Gastrocnemius medialis (tissue), 4 donors: ENCODE measurements at regions not wholly inside any gene's neighbourhood (a gene's known extent, or its start where the extent isn't known, plus 50 kb on each side); places are given as distances from the start of the nearest gene placed in this dataset.

ENCODE experiments used
- ATAC-seq, 2 donors: fragments of 150-250 bp; one replicate each; pipeline ENCODE4 v1.9.1; 2016
- DNase-seq, 2 donors: peaks; one replicate each; pipeline ENCODE4 v3.0.0-alpha.2; 2019
- H3K27ac ChIP-seq, 4 donors: fragments of 200-600 bp; sonication (generic); 1 replicate in 1 of 4; 2 replicates in 3 of 4; pipeline ENCODE4 v1.5.1; 2016 to 2018; ENCODE audit warnings: mild to moderate bottlenecking in 2 of 4, moderate library complexity in 1 of 4
- H3K27me3 ChIP-seq, 3 donors: fragments of 200-600 bp; sonication (generic) in 2 of 3; 1 replicate in 1 of 3; 2 replicates in 2 of 3; pipeline versions ENCODE4 v1.5.1 to v1.6.0; 2016 to 2019; ENCODE audit warnings: mild to moderate bottlenecking in 1 of 3, moderate library complexity in 1 of 3
- H3K36me3 ChIP-seq, 2 donors: fragments of 200-600 bp; sonication (generic) in 1 of 2; one replicate each; pipeline ENCODE4 v1.5.1; 2017 to 2018
- H3K4me1 ChIP-seq, 2 donors: fragments of 200-600 bp; sonication (generic) in 1 of 2; one replicate each; pipeline ENCODE4 v1.5.1; 2016 to 2017; ENCODE audit warnings: mild to moderate bottlenecking in 2 of 2
- H3K4me3 ChIP-seq, 4 donors: fragments of 200-600 bp; sonication (generic) in 3 of 4; 1 replicate in 1 of 4; 2 replicates in 3 of 4; pipeline ENCODE4 v1.5.1; 2016 to 2019; ENCODE audit warnings: mild to moderate bottlenecking in 2 of 4
- H3K9me3 ChIP-seq, 3 donors: fragments of 200-600 bp; sonication (generic) in 2 of 3; 1 replicate in 1 of 3; 2 replicates in 2 of 3; pipeline ENCODE4 v1.5.1; 2016 to 2019
- POLR2A ChIP-seq, 2 donors: fragments of 450-650 bp; IDR thresholded peaks; one replicate each; pipeline ENCODE4 v1.6.1; 2017; ENCODE audit warnings: antibody characterized with exemption in 2 of 2, mild to moderate bottlenecking in 2 of 2, moderate library complexity in 2 of 2
- in situ Hi-C, 4 donors: fragments of 200-750 bp; cut with MboI; loops; one replicate each; pipeline versions ENCODE4 v1.15.0 to v1.8.0; 2017; ENCODE audit warnings: low sequenced_read_pairs in 4 of 4
- intact Hi-C: fragments of 100-400 bp; cut with DNase I; formaldehyde crosslinking; loops from one replicate; pipeline ENCODE4 v1.15.1; 2023; ENCODE audit warnings: low total_unique reads
- TF ChIP-seq, protein P1 (sequence below), 5 experiments: fragments of 450-650 bp in 3 of 5; fragments of 200-600 bp in 2 of 5; sonication (generic) in 2 of 5; IDR thresholded peaks in 4 of 5; conservative IDR thresholded peaks in 1 of 5; 1 replicate in 4 of 5; 2 replicates in 1 of 5; pipeline ENCODE4 v1.5.1; 2016 to 2019; ENCODE audit warnings: antibody characterized with exemption in 5 of 5, mild to moderate bottlenecking in 3 of 5, moderate library complexity in 3 of 5

GRCh38 chr9:82612942-82613341 is 450.0 kb downstream of the RASEF start:
- intact Hi-C loops = no loop called here
- DNase-seq = no peak
- no peak overlapping the region for H3K4me3 ChIP-seq

DNA sequence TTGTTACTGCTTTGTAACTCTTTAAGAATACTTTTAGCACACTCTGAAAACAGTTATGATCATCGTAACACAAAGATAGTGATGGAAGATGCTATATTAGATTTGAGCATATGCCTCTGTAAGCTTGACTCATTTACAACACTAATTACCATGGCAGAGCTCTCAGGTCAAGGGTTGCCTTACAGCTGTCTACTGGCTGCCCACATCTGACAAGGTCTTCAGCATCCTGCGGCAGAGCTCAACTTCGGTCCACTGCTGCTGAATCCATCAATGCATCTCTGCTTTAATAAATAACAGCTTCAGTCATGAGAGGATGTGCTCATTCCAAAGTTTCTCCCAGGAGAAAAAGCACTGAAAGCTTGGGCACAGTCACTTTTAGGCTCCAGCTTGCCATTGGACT is 449.4 kb downstream of the RASEF start:
- Histone ChIP-seq H3K27ac (no peak overlapping the region), H3K4me3 (no peak overlapping the region), H3K27me3 (no peaks in the 10 kb centered on the region), H3K4me1 (no peaks in the 10 kb centered on the region), H3K9me3 (no peaks in the 10 kb centered on the region), H3K36me3 (no peaks in the 10 kb centered on the region)
- TF ChIP-seq POLR2A (IDR thresholded peaks at IDR 0.05) = no peak
- TF ChIP-seq, protein P1, sequence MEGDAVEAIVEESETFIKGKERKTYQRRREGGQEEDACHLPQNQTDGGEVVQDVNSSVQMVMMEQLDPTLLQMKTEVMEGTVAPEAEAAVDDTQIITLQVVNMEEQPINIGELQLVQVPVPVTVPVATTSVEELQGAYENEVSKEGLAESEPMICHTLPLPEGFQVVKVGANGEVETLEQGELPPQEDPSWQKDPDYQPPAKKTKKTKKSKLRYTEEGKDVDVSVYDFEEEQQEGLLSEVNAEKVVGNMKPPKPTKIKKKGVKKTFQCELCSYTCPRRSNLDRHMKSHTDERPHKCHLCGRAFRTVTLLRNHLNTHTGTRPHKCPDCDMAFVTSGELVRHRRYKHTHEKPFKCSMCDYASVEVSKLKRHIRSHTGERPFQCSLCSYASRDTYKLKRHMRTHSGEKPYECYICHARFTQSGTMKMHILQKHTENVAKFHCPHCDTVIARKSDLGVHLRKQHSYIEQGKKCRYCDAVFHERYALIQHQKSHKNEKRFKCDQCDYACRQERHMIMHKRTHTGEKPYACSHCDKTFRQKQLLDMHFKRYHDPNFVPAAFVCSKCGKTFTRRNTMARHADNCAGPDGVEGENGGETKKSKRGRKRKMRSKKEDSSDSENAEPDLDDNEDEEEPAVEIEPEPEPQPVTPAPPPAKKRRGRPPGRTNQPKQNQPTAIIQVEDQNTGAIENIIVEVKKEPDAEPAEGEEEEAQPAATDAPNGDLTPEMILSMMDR (IDR thresholded peaks at IDR 0.05 in 4 of 5, conservative IDR thresholded peaks at IDR 0.05 in 1 of 5) = no peak
- in situ Hi-C loops (loop anchor here in 2 of 4 donors (25.0 kb wide), 2 partner anchors 726 to 1101 kb away; no protein-coding TSS in a partner anchor), intact Hi-C loops (no loop called here)
- DNase-seq = no peak
- ATAC-seq = no peak

More at GRCh38 chr9:82612942-82613341, 450.0 kb downstream of the RASEF start:
- no peaks in the 10 kb centered on the region for H3K27me3 ChIP-seq
- TF ChIP-seq, protein P1 (IDR thresholded peaks at IDR 0.05 in 4 of 5, conservative IDR thresholded peaks at IDR 0.05 in 1 of 5) = no peak
- no peak for TF ChIP-seq POLR2A (IDR thresholded peaks at IDR 0.05)
- H3K9me3 ChIP-seq = no peaks in the 10 kb centered on the region
- in situ Hi-C loops = loop anchor here in 2 of 4 donors (25.0 kb wide), 2 partner anchors 726 to 1101 kb away; no protein-coding TSS in a partner anchor
- ATAC-seq = no peak
- no peak overlapping the region for H3K27ac ChIP-seq
- H3K4me1 ChIP-seq = no peaks in the 10 kb centered on the region
- no peaks in the 10 kb centered on the region for H3K36me3 ChIP-seq

- no peaks in the 10 kb centered on the region for H3K4me1 ChIP-seq
- in situ Hi-C loops (loop anchor here in 2 of 4 donors (25.0 kb wide), 2 partner anchors 729 to 1104 kb away; no protein-coding TSS in a partner anchor), intact Hi-C loops (no loop called here)
These were observed 446.4 kb downstream of the RASEF start for GRCh38 chr9:82616545-82616944.

DNA sequence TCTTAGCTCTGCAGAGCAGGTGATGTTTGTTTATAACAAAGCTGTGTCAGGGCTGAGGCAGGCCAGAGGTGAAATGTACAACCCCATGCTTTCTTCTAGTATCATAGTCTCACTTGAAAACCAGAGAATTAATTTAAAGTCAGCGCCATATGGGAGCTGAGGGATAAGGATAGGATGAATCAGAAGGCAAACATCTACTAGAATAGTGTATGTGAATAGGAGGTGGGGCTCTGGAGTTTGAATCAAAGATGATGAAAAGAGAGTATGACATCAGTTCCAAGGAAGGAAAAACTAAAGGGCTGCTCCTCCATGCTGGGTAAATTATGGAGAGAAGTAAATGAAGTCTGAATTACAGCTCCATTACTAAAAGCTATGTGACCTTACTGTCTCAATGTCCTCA is 441.5 kb downstream of the RASEF start:
- Histone ChIP-seq H3K27ac (no peak overlapping the region), H3K4me3 (no peak overlapping the region), H3K27me3 (no peaks in the 10 kb centered on the region), H3K4me1 (no peaks in the 10 kb centered on the region), H3K36me3 (no peaks in the 10 kb centered on the region), H3K9me3 (no peaks in the 10 kb centered on the region)
- ATAC-seq (no peak), DNase-seq (no peak)
- in situ Hi-C loops (loop anchor here in 2 of 4 donors (25.0 kb wide), 2 partner anchors 734 to 1109 kb away; no protein-coding TSS in a partner anchor), intact Hi-C loops (no loop called here)
- TF ChIP-seq, protein P1 (IDR thresholded peaks at IDR 0.05 in 4 of 5, conservative IDR thresholded peaks at IDR 0.05 in 1 of 5) = no peak
- no peak for TF ChIP-seq POLR2A (IDR thresholded peaks at IDR 0.05)

More at GRCh38 chr9:82616545-82616944, 446.4 kb downstream of the RASEF start:
- DNase-seq = no peak
- Histone ChIP-seq H3K36me3 (no peaks in the 10 kb centered on the region), H3K27me3 (no peaks in the 10 kb centered on the region), H3K27ac (no peak overlapping the region), H3K4me3 (no peak overlapping the region), H3K9me3 (no peaks in the 10 kb centered on the region)
- TF ChIP-seq, protein P1 (IDR thresholded peaks at IDR 0.05 in 4 of 5, conservative IDR thresholded peaks at IDR 0.05 in 1 of 5) = no peak
- no peak for TF ChIP-seq POLR2A (IDR thresholded peaks at IDR 0.05)
- ATAC-seq = no peak

GRCh38 chr9:82637368-82637767 is 425.6 kb downstream of the RASEF start:
- Histone ChIP-seq H3K4me1 (no peaks in the 10 kb centered on the region), H3K27me3 (no peaks in the 10 kb centered on the region), H3K27ac (no peak overlapping the region), H3K9me3 (no peaks in the 10 kb centered on the region), H3K4me3 (no peak overlapping the region), H3K36me3 (no peaks in the 10 kb centered on the region)
- in situ Hi-C loops (no loop called here), intact Hi-C loops (no loop called here)
- TF ChIP-seq POLR2A (IDR thresholded peaks at IDR 0.05) = no peak
- TF ChIP-seq, protein P1 (IDR thresholded peaks at IDR 0.05 in 4 of 5, conservative IDR thresholded peaks at IDR 0.05 in 1 of 5) = no peak
- DNase-seq (no peak), ATAC-seq (no peak)
